Stromal cell of bone marrow (primary cell): ENCODE measurements at regions not wholly inside any gene's neighbourhood (a gene's known extent, or its start where the extent isn't known, plus 50 kb on each side); places are given as distances from the start of the nearest gene placed in this dataset.

Source experiments
- DNase-seq: peaks from one replicate; pipeline ENCODE4 v3.0.0-alpha.2; 2012; ENCODE audit warnings: low read depth

- no peak for DNase-seq
Measured at GRCh38 chr12:124517260-124518050, 50.0 kb downstream of the NCOR2 start.

- DNase-seq = no peak
Measured at GRCh38 chr12:124516850-124517249, 50.6 kb downstream of the NCOR2 start.

- DNase-seq = no peak
Measured at GRCh38 chr12:124515981-124516380, 51.4 kb downstream of the NCOR2 start.

- no peak for DNase-seq
Measured at GRCh38 chr12:124514996-124515932, 52.1 kb downstream of the NCOR2 start.

GRCh38 chr12:124514145-124514995 is 53.0 kb downstream of the NCOR2 start:
- no peak for DNase-seq

- no peak for DNase-seq
Measured at GRCh38 chr12:124513297-124513867, 54.0 kb downstream of the NCOR2 start.

GRCh38 chr12:124512667-124513296 is 54.6 kb downstream of the NCOR2 start:
- peak; percentile 88 for DNase-seq

- no peak for DNase-seq
Measured at GRCh38 chr12:124511259-124511985, 56.0 kb downstream of the NCOR2 start.

GRCh38 chr12:124510301-124510970 is 57.0 kb downstream of the NCOR2 start:
- DNase-seq = no peak

GRCh38 chr12:124509676-124510300 is 57.6 kb downstream of the NCOR2 start:
- DNase-seq = no peak

GRCh38 chr12:124509300-124509675 is 58.1 kb downstream of the NCOR2 start:
- no peak for DNase-seq

GRCh38 chr12:124508381-124509079 is 58.9 kb downstream of the NCOR2 start:
- DNase-seq = no peak

GRCh38 chr12:124507188-124508109 is 60.0 kb downstream of the NCOR2 start:
- DNase-seq = no peak

- DNase-seq = no peak
Measured at GRCh38 chr12:124506832-124507153, 60.6 kb downstream of the NCOR2 start.

- DNase-seq = no peak
Measured at GRCh38 chr12:124506145-124506831, 61.1 kb downstream of the NCOR2 start.

GRCh38 chr12:124505001-124505818 is 62.2 kb downstream of the NCOR2 start:
- DNase-seq = no peak
